H1 (cell line): ENCODE measurements at regions not wholly inside any gene's neighbourhood (a gene's known extent, or its start where the extent isn't known, plus 50 kb on each side); places are given as distances from the start of the nearest gene placed in this dataset.
"Not testable (repeated sequence)": the region's sequence is repeated elsewhere in the genome, so short reads cannot be mapped to it uniquely, and the experiment has no call there.

Source experiments
- RFX5 ChIP-seq: IDR thresholded peaks from 2 replicates; pipeline ENCODE4 v1.6.1; 2011; ENCODE audit warnings: low read depth, low read length, improper control_type of control experiment, borderline replicate concordance
- TAF1 ChIP-seq: IDR thresholded peaks from 2 replicates; pipeline ENCODE4 v1.6.1; 2011; ENCODE audit warnings: mild to moderate bottlenecking, low read depth, low read length

- TF ChIP-seq TAF1, RFX5: not testable (repeated sequence)
These were observed 729.6 kb upstream of the ARPP21 start for GRCh38 chr3:34909679-34910078.
